HG03354 (cell line): ENCODE measurements at regions not wholly inside any gene's neighbourhood (a gene's known extent, or its start where the extent isn't known, plus 50 kb on each side); places are given as distances from the start of the nearest gene placed in this dataset.
"Not testable (repeated sequence)": the region's sequence is repeated elsewhere in the genome, so short reads cannot be mapped to it uniquely, and the experiment has no call there.

Experiments
- ATAC-seq: cut with Tn5 transposase; IDR thresholded peaks from one replicate; pipeline ENCODE4 v1.9.1; 2021; ENCODE audit warnings: mild to moderate bottlenecking; ENCODE audit not compliant: unreplicated experiment, poor library complexity, severe bottlenecking

GRCh38 chr10:63077800-63078199, 55.3 kb upstream of the NRBF2 start:
- no peak for ATAC-seq

GRCh38 chr10:63072951-63073350, 60.2 kb upstream of the NRBF2 start:
- no peak for ATAC-seq

DNA sequence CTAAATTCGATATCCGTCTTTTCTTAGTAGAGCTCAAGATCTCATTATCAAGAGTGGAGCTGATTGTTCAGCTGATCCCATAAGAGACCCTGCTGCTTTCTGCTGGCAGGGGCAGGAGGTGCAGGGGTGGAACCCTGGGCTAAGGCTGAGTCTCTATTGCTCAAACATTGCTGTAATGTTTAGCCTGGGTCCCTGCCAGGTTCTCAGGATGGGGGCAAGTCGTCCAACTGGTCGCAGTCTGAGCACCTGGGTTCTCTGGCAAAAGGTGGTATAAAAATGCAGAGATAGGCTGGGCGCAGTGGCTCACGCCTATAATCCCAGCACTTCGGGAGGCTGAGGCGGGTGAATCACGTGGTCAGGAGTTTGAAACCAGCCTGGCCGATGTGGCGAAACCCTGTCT, 62.0 kb upstream of the NRBF2 start:
- no peak for ATAC-seq

GRCh38 chr10:63069318-63069717, 63.8 kb upstream of the NRBF2 start:
- no peak for ATAC-seq

DNA sequence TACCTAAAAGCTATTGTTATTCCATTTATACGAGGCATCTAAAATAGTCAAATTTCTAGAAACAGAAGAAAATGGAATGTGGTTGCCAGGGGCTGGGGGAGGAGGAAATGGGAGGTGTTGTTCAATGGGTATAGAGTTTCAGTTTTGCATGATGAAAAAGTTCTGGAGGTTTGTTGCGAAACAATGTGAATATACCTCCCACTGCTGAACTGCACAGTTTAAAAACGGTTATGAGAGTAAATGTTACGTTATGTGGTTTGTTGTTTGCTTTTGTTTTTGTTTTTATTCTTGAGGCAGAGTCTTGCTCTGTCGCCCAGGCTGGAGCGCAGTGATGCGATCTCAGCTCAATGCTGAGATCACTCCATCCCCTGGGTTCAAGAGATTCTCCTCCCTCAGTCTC, 64.9 kb upstream of the NRBF2 start:
- ATAC-seq, result no peak

GRCh38 chr10:63066606-63067005, 66.5 kb upstream of the NRBF2 start:
- ATAC-seq, result no peak

DNA sequence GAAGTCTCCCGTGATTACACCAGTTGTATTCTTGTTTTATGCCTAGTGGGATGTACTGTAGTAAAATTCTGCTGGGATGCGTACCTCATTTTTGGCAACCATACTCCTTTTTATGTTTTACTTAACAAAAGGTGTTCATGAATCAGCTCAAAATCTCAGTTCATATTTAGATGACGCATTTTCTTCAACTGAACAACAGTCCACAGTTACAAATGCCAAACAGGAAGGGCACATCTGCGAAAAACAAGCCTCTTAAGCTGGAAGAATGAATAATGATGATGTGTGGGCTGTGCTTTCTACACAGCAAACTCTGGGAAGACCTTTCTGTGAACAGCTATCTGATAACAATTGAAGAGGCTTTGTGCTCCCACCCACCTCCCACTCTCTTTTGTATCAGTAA, 68.4 kb upstream of the NRBF2 start:
- ATAC-seq, result no peak

DNA sequence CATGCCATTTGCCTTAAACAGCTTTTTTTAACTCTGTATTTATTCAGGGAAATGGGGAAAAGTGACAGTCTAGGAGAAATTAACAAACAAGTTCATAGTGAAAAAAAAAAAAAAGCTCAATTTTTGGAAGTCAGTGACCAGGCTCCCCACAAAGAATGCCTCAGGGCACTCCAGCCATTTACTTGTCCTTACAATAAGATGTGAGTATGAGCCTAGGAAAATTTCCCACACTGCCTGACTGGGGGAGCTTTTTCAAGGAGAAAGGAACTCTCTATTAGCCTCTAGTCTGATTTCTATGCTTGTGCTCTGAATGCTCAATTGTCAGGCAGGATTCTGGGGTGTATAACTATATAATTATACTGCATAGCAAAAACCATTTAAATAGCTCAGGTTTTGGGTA, 74.9 kb upstream of the NRBF2 start:
- no peak for ATAC-seq

DNA sequence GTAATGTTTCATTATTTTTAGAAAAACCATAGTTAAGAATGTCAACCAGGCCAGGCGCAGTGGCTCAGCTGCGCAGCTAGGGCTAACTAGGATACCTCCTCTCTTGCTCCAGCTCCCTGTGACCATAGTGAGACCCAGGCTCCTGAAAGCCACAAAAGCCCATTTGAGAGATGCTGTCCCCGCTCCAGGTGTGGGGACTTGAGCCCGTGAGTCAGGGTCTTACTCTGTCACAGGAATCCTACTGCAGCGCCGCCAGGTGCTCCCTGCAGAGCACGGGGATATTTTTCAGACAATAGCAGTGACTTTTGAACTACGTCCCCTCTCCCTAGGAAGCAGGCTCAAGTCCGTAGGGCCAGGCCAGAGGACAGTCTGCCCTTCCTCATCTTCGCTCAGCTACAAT, 75.6 kb upstream of the NRBF2 start:
- ATAC-seq, result no peak

GRCh38 chr10:63055705-63056104, 77.4 kb upstream of the NRBF2 start:
- ATAC-seq, result no peak

DNA sequence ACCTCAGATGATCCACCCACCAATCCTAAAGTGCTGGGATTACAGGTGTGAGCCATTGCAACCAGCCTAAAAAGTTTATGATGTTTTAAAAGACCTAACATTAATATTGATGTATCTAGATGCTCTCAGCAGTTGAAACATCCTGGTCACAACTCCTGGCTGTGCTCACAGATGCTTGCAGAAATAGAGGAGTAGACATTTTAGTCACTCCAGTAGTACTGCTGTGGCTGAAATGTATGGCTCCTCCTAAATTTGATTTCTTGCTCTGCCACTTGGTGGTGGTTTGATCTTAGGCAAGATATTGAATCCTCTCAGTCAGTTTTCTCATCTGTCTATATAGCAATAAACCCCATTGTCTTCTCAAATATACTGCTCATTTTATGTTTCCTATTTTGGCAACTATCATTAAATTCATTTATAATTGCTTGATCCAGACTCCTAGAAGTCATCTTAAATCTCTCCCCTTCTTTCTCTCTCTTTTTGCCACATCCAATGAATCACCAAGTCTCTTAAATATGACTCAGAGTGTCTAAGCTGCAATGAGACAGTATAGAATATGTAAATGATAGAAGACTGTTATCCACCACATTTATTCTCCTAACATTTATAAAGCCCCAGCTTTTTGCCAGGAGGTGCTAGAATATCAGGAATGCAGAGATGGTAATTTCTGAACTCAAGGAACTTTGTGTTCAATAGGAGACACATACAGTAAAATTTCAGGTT, 78.1 kb upstream of the NRBF2 start:
- ATAC-seq, result no peak

DNA sequence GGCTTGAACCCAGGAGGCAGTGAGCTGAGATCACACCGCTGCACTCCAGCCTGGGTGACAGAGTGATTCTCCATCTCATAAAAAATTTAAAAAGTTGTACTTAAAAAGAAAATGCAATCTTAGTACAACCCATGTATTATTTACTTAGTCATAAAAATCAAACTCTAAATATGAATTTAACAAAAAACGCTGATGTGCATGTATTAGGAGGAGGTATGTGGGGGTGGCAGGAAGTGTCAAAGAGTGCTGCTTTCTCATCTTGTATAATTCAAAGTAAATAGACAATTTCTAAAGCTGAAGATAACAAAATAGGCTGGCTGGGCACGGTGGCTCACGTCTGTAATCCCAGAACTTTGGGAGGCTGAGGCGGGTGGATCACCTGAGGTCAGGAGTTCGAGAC, 81.0 kb upstream of the NRBF2 start:
- no peak for ATAC-seq

- ATAC-seq, result no peak
Measured at GRCh38 chr10:63042256-63042655, 90.9 kb upstream of the NRBF2 start.

- ATAC-seq, result not testable (repeated sequence)
Measured at GRCh38 chr10:63033616-63034185, 99.4 kb upstream of the NRBF2 start.

DNA sequence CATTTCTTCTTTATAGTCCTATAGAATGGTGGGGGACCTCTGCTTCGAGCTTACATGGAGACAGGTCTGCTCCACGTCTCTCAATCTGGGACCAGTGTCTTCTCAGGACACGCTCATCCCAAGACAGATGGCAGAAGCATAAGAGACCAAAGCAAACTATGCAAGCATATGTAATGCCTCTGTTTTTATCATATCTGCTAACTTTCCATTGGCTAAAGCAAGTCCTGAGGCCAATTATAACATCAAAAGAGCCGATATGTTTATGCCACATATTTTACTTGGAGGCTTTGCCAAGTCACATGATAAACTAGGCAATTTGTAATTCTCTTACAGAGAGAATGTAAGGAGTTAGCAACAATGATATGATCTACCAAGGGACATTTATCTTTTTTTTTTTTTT, 102.6 kb upstream of the NRBF2 start:
- ATAC-seq, result no peak

DNA sequence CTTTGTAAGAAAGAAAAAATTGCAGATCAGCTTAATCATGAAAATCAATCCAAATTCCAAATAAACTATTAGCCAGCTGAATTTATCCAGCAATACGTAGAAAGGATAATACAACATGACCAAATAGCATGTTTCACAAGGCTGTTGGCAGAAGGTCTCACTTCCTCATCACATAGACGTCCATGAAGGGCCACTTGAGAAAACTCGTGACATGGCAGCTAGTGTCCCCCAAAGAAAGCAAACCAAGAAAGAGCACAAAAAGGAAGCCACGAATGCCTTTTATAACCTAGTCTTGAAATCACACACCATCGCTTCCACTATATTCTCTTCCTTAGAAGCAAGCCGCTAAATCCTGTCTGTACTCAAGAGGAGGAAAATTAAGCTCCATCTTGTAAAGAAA, 105.6 kb upstream of the NRBF2 start:
- ATAC-seq, result no peak

DNA sequence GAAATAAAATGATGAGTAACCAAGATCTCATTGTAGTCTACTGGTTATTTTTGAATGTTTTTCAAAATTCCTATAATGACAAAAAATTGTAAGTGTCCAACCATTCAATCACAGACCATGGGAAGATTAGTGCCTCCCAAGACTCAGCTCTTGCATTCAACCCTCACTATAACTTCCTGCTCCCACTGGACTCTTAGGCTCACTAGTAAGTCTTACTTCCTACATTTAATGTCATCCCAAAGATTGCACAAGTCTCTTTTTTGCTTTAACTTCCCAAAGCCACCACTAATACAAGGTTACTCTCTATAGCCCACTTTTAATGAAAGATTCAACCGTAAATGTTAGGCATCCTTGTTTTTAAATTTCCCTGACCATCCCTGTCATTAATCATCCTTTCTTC, 111.9 kb upstream of the NRBF2 start:
- ATAC-seq, result no peak

DNA sequence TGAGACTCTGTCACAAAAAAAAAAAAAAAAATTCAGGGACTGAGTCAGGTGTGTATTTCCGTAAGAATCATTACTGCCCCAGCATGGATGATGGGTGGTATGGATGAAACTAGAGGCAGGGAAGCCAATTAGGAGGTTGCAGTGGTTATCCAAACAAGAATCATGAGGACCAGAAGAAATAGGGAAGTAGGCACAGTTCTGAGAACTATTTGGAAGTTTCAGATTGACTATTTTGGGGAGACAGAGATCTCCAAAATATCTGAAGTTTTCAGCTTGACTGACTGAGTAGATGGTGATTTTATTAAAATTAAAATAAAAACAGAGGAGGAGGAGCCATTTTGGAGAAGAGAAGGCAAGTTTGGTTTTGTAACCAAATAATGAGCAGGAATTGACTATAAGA, 119.4 kb upstream of the NRBF2 start:
- ATAC-seq, result no peak

DNA sequence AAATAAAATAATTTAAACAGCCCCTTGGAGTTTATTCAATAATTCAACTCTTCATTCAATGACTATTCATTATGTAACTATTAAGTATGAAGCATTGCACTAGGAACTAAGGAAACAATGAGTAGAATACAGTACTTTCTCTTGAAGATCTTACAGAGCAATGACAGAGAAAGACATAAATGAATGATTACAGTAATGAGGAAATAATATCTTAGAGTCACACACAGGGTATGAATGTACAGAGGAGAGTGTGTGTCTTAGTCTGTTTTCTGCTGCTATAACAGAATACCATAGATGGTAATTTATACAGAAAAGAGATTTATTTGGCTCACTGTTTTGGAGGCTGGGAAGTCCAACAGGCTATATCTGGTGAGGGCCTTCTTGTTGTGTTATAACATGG, 120.5 kb upstream of the NRBF2 start:
- no peak for ATAC-seq

- no peak for ATAC-seq
Measured at GRCh38 chr10:63010203-63010602, 122.9 kb upstream of the NRBF2 start.

DNA sequence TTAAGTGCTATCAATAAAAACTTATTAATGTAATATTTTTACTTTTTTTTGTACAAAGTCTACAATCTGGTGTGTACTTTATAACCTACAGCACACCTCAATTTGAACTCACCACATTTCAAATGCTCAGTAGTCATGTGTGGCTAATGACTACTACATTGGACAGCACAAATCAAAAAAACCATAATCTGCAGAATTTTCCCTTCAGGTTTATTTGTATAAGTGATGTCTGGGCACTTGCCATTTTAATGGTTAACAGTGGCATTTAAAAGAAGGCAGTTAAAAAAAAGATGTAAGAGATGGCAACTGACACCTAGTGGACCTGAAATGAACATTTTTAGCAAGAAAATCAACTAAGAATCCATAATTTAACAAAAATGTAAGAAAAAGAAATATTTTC, 124.6 kb upstream of the NRBF2 start:
- ATAC-seq, result no peak

DNA sequence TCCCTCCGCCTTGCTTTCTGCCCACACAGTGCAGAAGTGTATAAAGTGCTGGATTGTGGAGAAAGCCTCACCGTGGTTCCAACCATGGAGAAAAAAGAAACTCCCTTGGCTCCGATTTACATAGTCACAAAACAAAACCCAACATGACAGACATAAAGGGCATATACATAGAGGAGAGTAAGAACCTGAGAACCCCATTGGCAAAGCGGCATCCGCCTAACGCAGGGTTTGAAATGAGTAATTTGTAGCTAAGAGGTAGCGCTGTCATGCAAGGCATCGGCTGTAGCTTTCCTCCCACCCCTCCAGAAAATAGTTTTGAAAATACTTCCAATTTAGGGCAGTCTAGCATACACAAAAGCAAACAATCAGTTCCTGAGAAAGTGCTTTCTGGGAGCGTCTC, 126.0 kb upstream of the NRBF2 start:
- no peak for ATAC-seq
